T-helper 1 cell treated with Interleukin-12 subunit alpha and Interleukin-12 subunit beta and Interleukin-4 antibody, amounts not matched to agents 30 ng/mL and 1 ng/mL, for 36 hours (primary cell): ENCODE measurements at regions not wholly inside any gene's neighbourhood (a gene's known extent, or its start where the extent isn't known, plus 50 kb on each side); places are given as distances from the start of the nearest gene placed in this dataset.

Experiments
- intact Hi-C: fragments of 100-400 bp; cut with micrococcal nuclease; formaldehyde crosslinking; loops from one replicate; pipeline ENCODE4 v1.15.1; 2024

- intact Hi-C loops, result loop anchor here (10.0 kb wide), 1 partner anchor 534 kb away; no protein-coding TSS in a partner anchor
These were observed 85.7 kb upstream of the E2F7 start for GRCh38 chr12:77151030-77151429.

- intact Hi-C loops, result no loop called here
These were observed 68.2 kb upstream of the E2F7 start for GRCh38 chr12:77133566-77133965.

- intact Hi-C loops, result no loop called here
These were observed 66.7 kb upstream of the E2F7 start for GRCh38 chr12:77131977-77132490.

DNA sequence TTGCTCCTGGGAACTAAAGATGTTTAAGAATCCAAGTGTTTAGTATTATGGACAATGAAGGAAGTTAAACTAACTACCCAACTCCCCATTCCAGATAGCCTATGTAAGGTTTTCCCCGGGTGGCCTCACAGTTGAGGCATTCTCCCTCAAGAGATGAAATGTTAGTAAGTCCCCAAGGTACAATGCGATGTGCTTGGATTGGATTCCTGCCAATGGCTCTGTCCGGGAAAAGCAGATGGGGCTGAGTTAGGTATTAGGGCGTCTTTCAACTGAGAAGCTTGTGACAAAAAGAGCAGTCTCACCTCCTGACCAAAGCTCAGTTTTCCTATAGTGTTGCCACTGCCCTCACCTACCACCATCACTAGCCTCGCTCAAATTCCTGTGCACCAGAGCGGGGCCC is 64.8 kb upstream of the E2F7 start:
- intact Hi-C loops, result no loop called here

- intact Hi-C loops, result no loop called here
These were observed 59.4 kb upstream of the E2F7 start for GRCh38 chr12:77124767-77125166.

DNA sequence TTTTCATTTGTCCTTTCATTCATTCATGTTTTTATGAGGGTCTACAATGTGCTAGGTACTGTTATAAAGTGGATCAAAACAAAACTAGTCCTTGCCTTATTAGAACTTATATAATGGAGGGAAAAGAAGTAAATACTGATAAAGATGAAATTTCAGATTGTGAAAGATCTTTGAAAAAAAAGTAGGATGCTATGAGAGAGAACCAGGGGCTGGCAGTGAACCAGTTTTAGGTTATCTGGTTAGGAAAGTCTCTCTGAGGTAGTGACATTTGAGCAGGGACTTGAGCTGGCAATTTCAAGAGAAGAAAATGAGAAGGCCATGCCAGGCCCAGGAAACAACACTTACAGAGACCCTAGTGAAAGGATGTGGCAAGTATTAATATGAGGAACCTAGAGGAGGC is 57.3 kb upstream of the E2F7 start:
- intact Hi-C loops, result no loop called here

GRCh38 chr12:77122236-77122635 is 56.9 kb upstream of the E2F7 start:
- intact Hi-C loops, result no loop called here

- intact Hi-C loops, result no loop called here
These were observed 55.1 kb upstream of the E2F7 start for GRCh38 chr12:77120156-77121085.

DNA sequence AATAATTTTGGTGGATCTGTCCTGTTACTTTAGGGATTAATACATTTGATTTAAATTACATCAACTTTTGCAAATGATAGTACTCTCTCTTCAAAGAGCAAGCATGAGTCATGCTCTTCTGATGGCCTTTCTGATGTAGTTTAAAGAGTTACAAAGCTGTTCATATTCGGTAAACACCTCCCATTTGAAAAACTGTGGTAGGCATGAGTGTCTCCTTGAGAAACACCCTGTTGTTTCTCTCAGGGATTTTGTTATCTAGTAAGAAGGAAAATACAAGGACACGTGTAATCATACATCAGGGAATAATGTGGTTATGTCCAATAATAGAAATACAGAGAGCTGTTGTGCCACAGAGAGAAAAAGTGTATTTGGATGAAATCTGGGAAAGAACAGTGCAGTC is 53.3 kb upstream of the E2F7 start:
- intact Hi-C loops, result no loop called here

DNA sequence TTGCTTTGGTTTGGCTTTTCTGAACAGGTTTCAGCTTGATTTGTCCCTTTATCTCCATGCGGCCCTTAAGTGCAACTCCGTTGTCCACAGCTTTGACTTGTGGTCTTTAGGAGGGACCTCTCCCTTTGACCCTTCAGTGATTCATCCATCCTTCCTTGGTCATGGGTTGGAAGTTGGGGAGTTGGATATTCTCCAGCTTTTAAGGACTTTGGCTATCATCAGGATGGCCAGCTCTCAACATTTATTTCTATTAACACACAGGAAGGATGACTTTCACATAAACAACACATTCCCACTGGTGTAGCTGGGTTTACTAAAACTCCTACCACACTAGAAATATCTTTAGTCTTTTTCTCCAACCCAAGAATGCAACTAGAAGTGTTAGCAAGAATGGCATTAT is 50.9 kb upstream of the E2F7 start:
- intact Hi-C loops, result no loop called here

- intact Hi-C loops, result no loop called here
These were observed 50.1 kb upstream of the E2F7 start for GRCh38 chr12:77115471-77115870.
